OCI-LY7 (cell line): ENCODE measurements at regions not wholly inside any gene's neighbourhood (a gene's known extent, or its start where the extent isn't known, plus 50 kb on each side); places are given as distances from the start of the nearest gene placed in this dataset.
"Not testable (repeated sequence)": the region's sequence is repeated elsewhere in the genome, so short reads cannot be mapped to it uniquely, and the experiment has no call there.

Experiments
- BruUV-seq: library from RNA; stranded (reverse); fragments of 400-500 nt; replicated peaks from 2 replicates; lab custom pipeline; 2021; lab: Mats Ljungman, UMichigan
- CTCF ChIA-PET: fragments of 300-600 bp; sonication (Branson Sonifier 250); formaldehyde crosslinking; loops from one replicate; lab custom pipeline; 2022; ENCODE audit warnings: antibody characterized with exemption; ENCODE audit not compliant: unreplicated experiment; lab: Charles Lee
- POLR2A ChIA-PET: fragments of 300-600 bp; sonication (Branson Sonifier 250); formaldehyde crosslinking; loops from one replicate; lab custom pipeline; 2022; ENCODE audit warnings: antibody characterized with exemption; lab: Charles Lee
- DNase-seq: peaks from one replicate; pipeline ENCODE4 v3.0.0-alpha.2; 2015; ENCODE audit warnings: low spot score
- H2AFZ ChIP-seq: fragments of 200-600 bp; sonication (generic), shearing (Covaris generic); 2 replicates; pipeline ENCODE4 v1.6.1; 2014; ENCODE audit warnings: mild to moderate bottlenecking, antibody characterized with exemption, low read length, moderate library complexity
- H3K27ac ChIP-seq: fragments of 200-600 bp; sonication (generic); 2 replicates; pipeline ENCODE4 v1.5.1; 2014; ENCODE audit warnings: mixed run types, low read depth, mild to moderate bottlenecking, moderate library complexity, low read length, inconsistent platforms; ENCODE audit not compliant: poor library complexity, severe bottlenecking
- H3K36me3 ChIP-seq: fragments of 200-600 bp; sonication (generic); 2 replicates; pipeline ENCODE4 v1.6.1; 2014; ENCODE audit warnings: mild to moderate bottlenecking, antibody characterized with exemption, low read length, moderate library complexity, mixed read lengths; ENCODE audit not compliant: insufficient read depth
- H3K4me1 ChIP-seq: fragments of 200-600 bp; sonication (generic); 2 replicates; pipeline ENCODE4 v1.5.1; 2014; ENCODE audit warnings: mild to moderate bottlenecking, low read length; ENCODE audit not compliant: insufficient read depth, poor library complexity, severe bottlenecking
- H3K4me2 ChIP-seq: fragments of 200-600 bp; sonication (generic); 2 replicates; pipeline ENCODE4 v1.6.1; 2014; ENCODE audit warnings: mild to moderate bottlenecking, low read length
- H3K4me3 ChIP-seq: fragments of 200-600 bp; sonication (generic); 2 replicates; pipeline ENCODE4 v1.5.1; 2014; ENCODE audit warnings: mild to moderate bottlenecking, low read depth, low read length; ENCODE audit not compliant: poor library complexity, severe bottlenecking
- H3K79me2 ChIP-seq: fragments of 200-600 bp; sonication (generic); 2 replicates; pipeline ENCODE4 v1.6.1; 2016; ENCODE audit warnings: low read depth, mild to moderate bottlenecking, low read length, moderate library complexity, mixed read lengths; ENCODE audit not compliant: insufficient read depth
- H3K9me2 ChIP-seq: fragments of 200-600 bp; sonication (generic); 2 replicates; pipeline ENCODE4 v1.6.1; 2016; ENCODE audit warnings: mild to moderate bottlenecking, low read length, mixed read lengths; ENCODE audit not compliant: insufficient read depth
- H3K9me3 ChIP-seq: fragments of 200-600 bp; sonication (generic); 2 replicates; pipeline ENCODE4 v1.6.1; 2014; ENCODE audit warnings: mild to moderate bottlenecking, mixed run types, low read length, mixed read lengths
- H4K20me1 ChIP-seq: fragments of 200-600 bp; sonication (generic); 2 replicates; pipeline ENCODE4 v1.6.1; 2014; ENCODE audit warnings: mild to moderate bottlenecking, antibody characterized with exemption, low read length, moderate library complexity, mixed read lengths; ENCODE audit not compliant: insufficient read depth
- CTCF ChIP-seq: fragments of 200-600 bp; sonication (generic); conservative IDR thresholded peaks from 2 replicates; pipeline ENCODE4 v1.5.1; 2014; ENCODE audit warnings: mild to moderate bottlenecking, antibody characterized with exemption, low read length, moderate library complexity, mixed read lengths
- EZH2phosphoT487 ChIP-seq: fragments of 200-600 bp; sonication (generic); IDR thresholded peaks from 2 replicates; pipeline ENCODE4 v1.6.1; 2018; ENCODE audit warnings: low read depth, borderline replicate concordance, mild to moderate bottlenecking, mixed run types, antibody characterized with exemption, low read length, moderate library complexity, mixed read lengths
- intact Hi-C: fragments of 100-400 bp; cut with micrococcal nuclease; formaldehyde crosslinking; loops from one replicate; pipeline ENCODE4 v1.10.0; 2022; ENCODE audit not compliant: unreplicated experiment

DNA sequence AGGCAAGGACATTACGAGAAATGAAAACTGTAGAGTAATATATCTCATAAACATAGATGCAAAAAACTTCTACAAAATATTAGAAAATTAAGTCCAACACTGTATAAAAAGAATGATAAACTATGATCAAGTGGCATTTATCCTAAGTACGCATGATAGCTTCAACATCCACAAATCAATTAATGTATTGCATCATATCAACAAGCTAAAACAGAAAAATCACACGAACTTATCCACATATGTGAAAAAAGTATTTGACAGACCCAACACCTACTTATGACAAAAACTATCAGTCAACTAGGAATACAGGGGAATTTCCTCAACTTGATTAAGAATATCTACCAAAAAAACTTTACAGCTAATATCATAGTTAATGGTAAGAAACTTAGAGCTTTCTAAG is 129.9 kb upstream of the ALG10 start:
- Histone ChIP-seq H3K27ac (no peak overlapping the region), H3K4me3 (no peak overlapping the region), H4K20me1 (no peaks in the 10 kb centered on the region), H3K9me2 (no peaks in the 10 kb centered on the region), H3K79me2 (no peaks in the 10 kb centered on the region), H2AFZ (no peak overlapping the region), H3K9me3 (no peaks in the 10 kb centered on the region), H3K4me1 (no peaks in the 10 kb centered on the region), H3K4me2 (no peak overlapping the region), H3K36me3 (no peaks in the 10 kb centered on the region)
- ChIA-PET CTCF (no interaction called here), POLR2A (interaction anchor here (0.9 kb wide), 1 partner anchor 25 kb away, joined by 3 read pairs; no protein-coding TSS in a partner anchor)
- intact Hi-C loops, result no loop called here
- no peak for DNase-seq
- TF ChIP-seq CTCF (no peak), EZH2phosphoT487 (no peak)
- no TSS peak for BruUV-seq

DNA sequence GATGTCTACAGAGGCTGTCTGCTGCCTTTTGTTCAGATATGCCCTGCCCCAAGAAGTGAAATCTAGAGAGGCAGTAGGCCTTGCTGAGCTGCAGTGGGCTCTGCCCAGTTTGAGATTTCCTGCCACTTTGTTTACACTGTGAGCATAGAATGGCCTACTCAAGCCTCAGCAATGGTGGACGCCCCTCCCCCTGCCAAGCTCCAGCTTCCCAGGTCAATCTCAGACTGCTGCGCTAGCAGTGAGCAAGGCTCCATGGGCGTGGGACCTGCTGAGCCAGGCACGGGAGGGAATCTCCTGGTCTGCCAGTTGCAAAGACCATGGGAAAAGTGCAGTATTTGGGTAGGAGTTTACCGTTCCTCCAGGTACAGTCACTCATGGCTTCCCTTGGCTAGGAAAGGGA is 101.8 kb upstream of the ALG10 start:
- POLR2A ChIA-PET, H3K27ac ChIP-seq, H3K9me2 ChIP-seq, H2AFZ ChIP-seq, BruUV-seq, H3K9me3 ChIP-seq, H3K36me3 ChIP-seq, H3K4me1 ChIP-seq, intact Hi-C loops, H4K20me1 ChIP-seq, DNase-seq, H3K4me3 ChIP-seq, H3K4me2 ChIP-seq, H3K79me2 ChIP-seq, CTCF ChIA-PET: not testable (repeated sequence)

DNA sequence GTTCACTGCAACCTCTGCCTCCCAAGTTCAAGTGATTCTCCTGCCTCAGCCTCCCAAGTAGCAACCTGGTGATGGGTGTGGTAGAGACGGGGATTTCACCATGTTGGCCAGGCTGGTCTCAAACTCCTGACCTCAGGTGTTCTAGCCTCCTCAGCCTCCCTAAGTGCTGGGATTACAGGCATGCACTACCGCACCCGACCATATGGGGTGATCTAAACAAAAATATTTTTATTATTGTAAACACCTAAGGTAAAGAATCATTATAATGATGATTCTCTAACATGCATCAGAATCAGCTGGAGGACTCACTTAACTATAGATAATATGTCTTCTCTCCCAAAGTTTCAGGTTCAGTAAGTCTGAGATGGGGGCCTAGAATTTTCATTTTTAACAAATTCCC is 96.2 kb upstream of the ALG10 start:
- BruUV-seq, result no TSS peak

DNA sequence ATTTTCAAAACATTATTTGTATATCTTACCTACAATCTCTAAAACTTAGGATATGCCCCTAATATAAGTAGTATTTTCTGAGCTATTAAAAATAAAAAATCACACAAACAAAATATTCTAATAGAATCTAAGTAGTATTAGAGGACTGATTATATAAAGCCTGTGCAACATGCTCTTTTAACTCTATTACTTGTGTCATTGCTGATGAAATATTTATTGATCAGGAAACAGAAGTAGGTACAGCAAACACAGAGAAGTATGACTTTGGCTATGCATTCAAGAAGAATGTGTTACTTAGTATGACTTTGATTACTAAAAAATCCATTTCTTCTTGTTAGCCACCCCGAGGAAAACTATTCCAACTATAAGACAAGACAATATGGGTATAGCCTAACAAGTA is 84.6 kb upstream of the ALG10 start:
- BruUV-seq, H3K4me3 ChIP-seq, H3K4me2 ChIP-seq, CTCF ChIA-PET, H3K79me2 ChIP-seq, H3K9me2 ChIP-seq, H3K9me3 ChIP-seq, DNase-seq, intact Hi-C loops, H2AFZ ChIP-seq, H3K36me3 ChIP-seq, H4K20me1 ChIP-seq, H3K27ac ChIP-seq, H3K4me1 ChIP-seq: not testable (repeated sequence)
- POLR2A ChIA-PET, result interaction anchor here (1.0 kb wide), 1 partner anchor 11 kb away, joined by 3 read pairs; no protein-coding TSS in a partner anchor

More for the DNA sequence above, 96.2 kb upstream of the ALG10 start:
- no peaks in the 10 kb centered on the region for H3K79me2 ChIP-seq
- TF ChIP-seq EZH2phosphoT487 (no peak), CTCF (no peak; the same call in 1 of the 2 replicates)
- intact Hi-C loops, result no loop called here
- H2AFZ ChIP-seq, result no peak overlapping the region
- H3K4me3 ChIP-seq, result no peak overlapping the region
- no peaks in the 10 kb centered on the region for H3K4me1 ChIP-seq
- no peaks in the 10 kb centered on the region for H3K9me3 ChIP-seq
- H3K36me3 ChIP-seq, result no peaks in the 10 kb centered on the region
- no peak overlapping the region for H3K27ac ChIP-seq
- H4K20me1 ChIP-seq, result no peaks in the 10 kb centered on the region
- H3K4me2 ChIP-seq, result no peak overlapping the region
- no peaks in the 10 kb centered on the region for H3K9me2 ChIP-seq
- ChIA-PET CTCF (no interaction called here), POLR2A (interaction anchor here (1.2 kb wide), 1 partner anchor 12 kb away, joined by 3 read pairs; no protein-coding TSS in a partner anchor)
- no peak for DNase-seq
